Tibial nerve (tissue), 4 donors: ENCODE measurements at regions not wholly inside any gene's neighbourhood (a gene's known extent, or its start where the extent isn't known, plus 50 kb on each side); places are given as distances from the start of the nearest gene placed in this dataset.

Source experiments
- EP300 ChIP-seq, 2 donors: sonication (generic); formaldehyde crosslinking; IDR thresholded peaks; one replicate each; pipeline ENCODE4 v1.6.1; 2017; ENCODE audit warnings: antibody characterized with exemption in 2 of 2, mild to moderate bottlenecking in 1 of 2
- POLR2A ChIP-seq, 2 donors: fragments of 450-650 bp; IDR thresholded peaks; one replicate each; pipeline ENCODE4 v1.6.1; 2017; ENCODE audit warnings: antibody characterized with exemption in 2 of 2, mild to moderate bottlenecking in 2 of 2, moderate library complexity in 2 of 2
- TF ChIP-seq, protein P1 (sequence below), 5 experiments: fragments of 200-600 bp in 3 of 5; fragments of 450-650 bp in 2 of 5; sonication (generic) in 3 of 5; IDR thresholded peaks; one replicate each; pipeline ENCODE4 v1.5.1; 2016 to 2019; ENCODE audit warnings: antibody characterized with exemption in 5 of 5, mild to moderate bottlenecking in 3 of 5, moderate library complexity in 2 of 5

DNA sequence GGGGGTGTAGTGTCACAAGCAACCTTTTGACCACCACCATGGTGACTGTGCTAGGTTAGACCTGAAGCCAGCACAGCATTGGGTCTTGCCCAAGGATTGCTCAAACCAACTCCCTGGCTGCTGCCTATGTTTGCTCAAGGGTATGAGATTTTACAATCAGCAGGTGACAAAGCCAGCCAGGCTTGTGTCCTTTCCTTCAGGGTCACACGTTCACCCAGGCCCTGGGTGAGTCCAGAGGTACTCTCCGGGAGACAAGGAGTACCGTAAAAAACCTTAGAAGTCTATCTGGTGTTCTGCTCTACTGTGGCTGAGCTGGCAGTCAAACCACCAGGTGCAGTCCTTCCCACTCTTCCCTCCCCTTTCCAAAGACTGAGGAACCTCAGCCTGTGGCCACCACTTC is 238.9 kb upstream of the MIS18BP1 start:
- TF ChIP-seq, protein P1, sequence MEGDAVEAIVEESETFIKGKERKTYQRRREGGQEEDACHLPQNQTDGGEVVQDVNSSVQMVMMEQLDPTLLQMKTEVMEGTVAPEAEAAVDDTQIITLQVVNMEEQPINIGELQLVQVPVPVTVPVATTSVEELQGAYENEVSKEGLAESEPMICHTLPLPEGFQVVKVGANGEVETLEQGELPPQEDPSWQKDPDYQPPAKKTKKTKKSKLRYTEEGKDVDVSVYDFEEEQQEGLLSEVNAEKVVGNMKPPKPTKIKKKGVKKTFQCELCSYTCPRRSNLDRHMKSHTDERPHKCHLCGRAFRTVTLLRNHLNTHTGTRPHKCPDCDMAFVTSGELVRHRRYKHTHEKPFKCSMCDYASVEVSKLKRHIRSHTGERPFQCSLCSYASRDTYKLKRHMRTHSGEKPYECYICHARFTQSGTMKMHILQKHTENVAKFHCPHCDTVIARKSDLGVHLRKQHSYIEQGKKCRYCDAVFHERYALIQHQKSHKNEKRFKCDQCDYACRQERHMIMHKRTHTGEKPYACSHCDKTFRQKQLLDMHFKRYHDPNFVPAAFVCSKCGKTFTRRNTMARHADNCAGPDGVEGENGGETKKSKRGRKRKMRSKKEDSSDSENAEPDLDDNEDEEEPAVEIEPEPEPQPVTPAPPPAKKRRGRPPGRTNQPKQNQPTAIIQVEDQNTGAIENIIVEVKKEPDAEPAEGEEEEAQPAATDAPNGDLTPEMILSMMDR (IDR thresholded peaks at IDR 0.05): no peak
- no peak for TF ChIP-seq POLR2A (IDR thresholded peaks at IDR 0.05)
- no peak for TF ChIP-seq EP300 (IDR thresholded peaks at IDR 0.05)
